DOHH2 (cell line): ENCODE measurements at regions not wholly inside any gene's neighbourhood (a gene's known extent, or its start where the extent isn't known, plus 50 kb on each side); places are given as distances from the start of the nearest gene placed in this dataset.

ENCODE experiments used
- H3F3A ChIP-seq: fragments of 200-600 bp; sonication (generic), shearing (Covaris generic); 2 replicates; pipeline ENCODE4 v1.6.0; 2016; ENCODE audit warnings: antibody characterized with exemption, mild to moderate bottlenecking; ENCODE audit not compliant: control insufficient read depth, insufficient read depth
- H3K27ac ChIP-seq: fragments of 200-600 bp; sonication (generic); 2 replicates; pipeline ENCODE4 v1.5.1; 2014; ENCODE audit warnings: low read depth, mild to moderate bottlenecking, low read length, moderate library complexity
- H3K27me3 ChIP-seq: fragments of 200-600 bp; sonication (generic); 2 replicates; pipeline ENCODE4 v1.6.1; 2014; ENCODE audit warnings: mild to moderate bottlenecking, low read length, mixed read lengths; ENCODE audit not compliant: control insufficient read depth
- H3K36me3 ChIP-seq: fragments of 200-600 bp; sonication (generic); 2 replicates; pipeline ENCODE4 v1.6.1; 2014; ENCODE audit warnings: mild to moderate bottlenecking, low read length, moderate library complexity, mixed read lengths; ENCODE audit not compliant: control insufficient read depth
- H3K4me1 ChIP-seq: fragments of 200-600 bp; sonication (generic); 2 replicates; pipeline ENCODE4 v1.6.1; 2014; ENCODE audit warnings: mild to moderate bottlenecking, low read length, mixed read lengths; ENCODE audit not compliant: control insufficient read depth
- H3K4me2 ChIP-seq: fragments of 200-600 bp; sonication (generic); 2 replicates; pipeline ENCODE4 v1.6.0; 2014; ENCODE audit warnings: mild to moderate bottlenecking, low read length, moderate library complexity
- H3K4me3 ChIP-seq: fragments of 200-600 bp; sonication (generic); 2 replicates; pipeline ENCODE4 v1.5.1; 2014; ENCODE audit warnings: mild to moderate bottlenecking, low read length, mixed read lengths
- H3K79me2 ChIP-seq: fragments of 200-600 bp; sonication (generic); 2 replicates; pipeline ENCODE4 v1.6.1; 2014; ENCODE audit warnings: mild to moderate bottlenecking, low read length, mixed read lengths; ENCODE audit not compliant: control insufficient read depth
- H3K9me2 ChIP-seq: fragments of 200-600 bp; sonication (generic); replicated peaks from 2 replicates; pipeline ENCODE4 v1.6.1; 2014; ENCODE audit warnings: mild to moderate bottlenecking, low read length, mixed read lengths; ENCODE audit not compliant: control insufficient read depth
- H3K9me3 ChIP-seq: fragments of 200-600 bp; sonication (generic); 2 replicates; pipeline ENCODE4 v1.6.1; 2014; ENCODE audit warnings: antibody characterized with exemption, low read length, mixed read lengths; ENCODE audit not compliant: control insufficient read depth, insufficient read depth
- H4K20me1 ChIP-seq: fragments of 200-600 bp; sonication (generic); 2 replicates; pipeline ENCODE4 v1.6.0; 2014; ENCODE audit warnings: low read depth, mild to moderate bottlenecking, antibody characterized with exemption, low read length, moderate library complexity; ENCODE audit not compliant: control insufficient read depth, insufficient read depth
- EZH2phosphoT487 ChIP-seq: fragments of 200-600 bp; sonication (generic); IDR thresholded peaks from 2 replicates; pipeline ENCODE4 v1.6.1; 2017; ENCODE audit warnings: borderline replicate concordance, mild to moderate bottlenecking, antibody characterized with exemption, low read length, moderate library complexity, mixed read lengths
- TF ChIP-seq, protein P1 (sequence below): fragments of 200-600 bp; sonication (generic); IDR thresholded peaks from one replicate; pipeline ENCODE4 v1.5.1; 2014; ENCODE audit warnings: antibody characterized with exemption, mild to moderate bottlenecking, low read depth, low read length; ENCODE audit not compliant: poor library complexity, severe bottlenecking

DNA sequence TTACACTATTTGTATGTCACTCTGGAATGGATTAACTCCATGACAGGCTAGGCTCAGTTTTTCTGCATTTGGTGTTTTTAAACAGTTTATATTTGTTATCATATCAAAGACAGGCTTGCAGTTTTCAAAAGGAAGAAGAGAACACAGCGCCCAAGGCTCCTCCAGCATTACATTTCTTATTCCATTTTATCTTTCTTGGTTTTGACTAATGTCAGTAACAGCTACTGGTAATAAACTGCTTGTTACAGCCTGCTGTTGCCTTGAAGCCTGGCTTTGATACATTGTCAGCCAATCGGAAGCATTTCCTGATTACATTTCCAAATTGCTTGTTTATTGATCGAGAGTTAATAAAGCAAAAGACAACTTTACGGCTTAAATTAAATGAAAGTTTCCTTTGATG lies 166.0 kb upstream of the MDFIC start:
- no peaks in the 10 kb centered on the region for H3K36me3 ChIP-seq
- no peaks in the 10 kb centered on the region for H3K27me3 ChIP-seq
- H3K4me1 ChIP-seq: no peaks in the 10 kb centered on the region
- no peaks in the 10 kb centered on the region for H3K9me3 ChIP-seq
- no peaks in the 10 kb centered on the region for H3F3A ChIP-seq
- H3K4me3 ChIP-seq: no peak overlapping the region
- no peaks in the 10 kb centered on the region; the same call in 1 of the 2 replicates for H3K9me2 ChIP-seq
- no peak overlapping the region for H3K4me2 ChIP-seq
- TF ChIP-seq, protein P1, sequence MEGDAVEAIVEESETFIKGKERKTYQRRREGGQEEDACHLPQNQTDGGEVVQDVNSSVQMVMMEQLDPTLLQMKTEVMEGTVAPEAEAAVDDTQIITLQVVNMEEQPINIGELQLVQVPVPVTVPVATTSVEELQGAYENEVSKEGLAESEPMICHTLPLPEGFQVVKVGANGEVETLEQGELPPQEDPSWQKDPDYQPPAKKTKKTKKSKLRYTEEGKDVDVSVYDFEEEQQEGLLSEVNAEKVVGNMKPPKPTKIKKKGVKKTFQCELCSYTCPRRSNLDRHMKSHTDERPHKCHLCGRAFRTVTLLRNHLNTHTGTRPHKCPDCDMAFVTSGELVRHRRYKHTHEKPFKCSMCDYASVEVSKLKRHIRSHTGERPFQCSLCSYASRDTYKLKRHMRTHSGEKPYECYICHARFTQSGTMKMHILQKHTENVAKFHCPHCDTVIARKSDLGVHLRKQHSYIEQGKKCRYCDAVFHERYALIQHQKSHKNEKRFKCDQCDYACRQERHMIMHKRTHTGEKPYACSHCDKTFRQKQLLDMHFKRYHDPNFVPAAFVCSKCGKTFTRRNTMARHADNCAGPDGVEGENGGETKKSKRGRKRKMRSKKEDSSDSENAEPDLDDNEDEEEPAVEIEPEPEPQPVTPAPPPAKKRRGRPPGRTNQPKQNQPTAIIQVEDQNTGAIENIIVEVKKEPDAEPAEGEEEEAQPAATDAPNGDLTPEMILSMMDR: no peak
- no peak for TF ChIP-seq EZH2phosphoT487
- H4K20me1 ChIP-seq: no peaks in the 10 kb centered on the region
- H3K27ac ChIP-seq: no peak overlapping the region
- no peaks in the 10 kb centered on the region for H3K79me2 ChIP-seq

DNA sequence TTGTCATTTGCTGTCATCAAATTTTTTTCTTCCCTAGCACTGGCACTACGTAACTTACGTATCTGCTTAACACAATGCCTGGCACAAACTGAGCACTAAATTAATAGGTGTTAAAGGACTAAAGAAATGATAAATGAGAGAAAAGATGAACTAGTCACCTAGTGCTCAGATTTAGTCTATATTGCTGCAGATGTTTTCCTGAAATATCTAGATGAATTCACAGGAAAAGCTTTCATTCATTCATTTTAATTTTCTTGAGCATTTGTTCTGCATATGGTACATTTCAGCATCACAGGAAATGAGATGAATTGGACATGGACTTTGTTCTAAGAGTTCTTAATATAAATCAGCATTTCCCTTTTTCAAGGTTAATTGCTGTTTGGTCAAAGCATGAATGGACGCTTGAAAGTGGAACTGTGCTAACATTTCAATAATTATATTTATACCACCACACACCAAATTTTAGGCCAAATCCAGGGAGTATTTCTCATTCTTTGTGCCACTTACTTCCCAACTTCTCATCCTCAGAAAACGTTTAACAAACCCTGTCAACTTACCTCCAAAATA lies 163.2 kb upstream of the MDFIC start:
- Histone ChIP-seq H3K27ac (no peak overlapping the region), H3K4me2 (no peak overlapping the region), H3K36me3 (no peaks in the 10 kb centered on the region), H4K20me1 (no peaks in the 10 kb centered on the region), H3K79me2 (no peaks in the 10 kb centered on the region), H3K4me3 (no peak overlapping the region), H3K27me3 (no peaks in the 10 kb centered on the region), H3F3A (no peaks in the 10 kb centered on the region), H3K9me3 (no peaks in the 10 kb centered on the region), H3K4me1 (no peaks in the 10 kb centered on the region), H3K9me2 (no peaks in the 10 kb centered on the region)
- no peak for TF ChIP-seq EZH2phosphoT487
- TF ChIP-seq, protein P1: no peak

DNA sequence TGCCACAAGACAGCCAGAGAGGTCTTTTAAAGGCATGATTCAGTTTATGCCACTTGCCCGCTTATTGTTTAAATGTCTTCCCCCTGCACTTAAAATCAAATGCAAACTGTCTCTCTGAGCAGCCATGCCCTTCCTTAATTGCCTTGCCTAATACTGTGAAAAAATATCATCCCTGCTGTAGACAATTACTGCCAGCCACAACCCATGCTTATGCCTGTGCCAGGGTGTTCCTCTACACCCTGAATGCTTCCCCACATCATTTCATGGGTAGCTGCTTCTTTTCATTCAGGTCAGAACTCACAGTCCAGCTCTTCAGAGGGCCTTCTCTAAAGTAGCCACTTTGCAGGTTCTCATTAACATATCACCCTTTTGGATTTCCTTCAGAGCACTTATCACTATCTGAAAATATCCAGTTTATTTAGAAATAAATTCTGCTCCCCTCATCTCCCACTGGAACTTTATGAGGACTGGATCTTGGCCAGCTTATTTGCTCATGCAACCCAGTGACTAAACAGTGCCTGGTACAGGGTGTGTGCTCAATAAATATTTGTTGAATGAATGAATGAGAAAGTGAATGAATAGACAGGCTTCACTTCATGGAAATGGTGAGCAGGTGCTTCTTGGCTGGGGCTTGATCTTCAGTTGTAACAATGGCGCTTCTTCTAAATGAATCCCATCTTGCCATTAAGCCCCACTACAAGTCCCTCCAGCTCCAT lies 162.4 kb upstream of the MDFIC start:
- no peak overlapping the region for H3K27ac ChIP-seq
- no peaks in the 10 kb centered on the region for H4K20me1 ChIP-seq
- H3K4me3 ChIP-seq: no peak overlapping the region
- H3K27me3 ChIP-seq: no peaks in the 10 kb centered on the region
- no peaks in the 10 kb centered on the region for H3K36me3 ChIP-seq
- no peaks in the 10 kb centered on the region for H3K9me2 ChIP-seq
- no peaks in the 10 kb centered on the region for H3K9me3 ChIP-seq
- TF ChIP-seq EZH2phosphoT487: no peak
- TF ChIP-seq, protein P1: no peak
- H3K4me1 ChIP-seq: no peaks in the 10 kb centered on the region
- no peaks in the 10 kb centered on the region for H3K79me2 ChIP-seq
- H3F3A ChIP-seq: no peaks in the 10 kb centered on the region
- H3K4me2 ChIP-seq: no peak overlapping the region
